H1 (cell line): ENCODE measurements at regions not wholly inside any gene's neighbourhood (a gene's known extent, or its start where the extent isn't known, plus 50 kb on each side); places are given as distances from the start of the nearest gene placed in this dataset.
A peak's percentile ranks its signal among the peaks of the same experiment; 100 is the strongest.

Experiments used
- CBX8 ChIP-seq: fragments of 300-800, 300-1000 bp; sonication (generic); IDR thresholded peaks from 2 replicates; pipeline ENCODE4 v1.7.1; 2016; ENCODE audit warnings: low read depth, low read length, borderline replicate concordance
- TF ChIP-seq, protein P1 (sequence below): fragments of 300-600 bp; sonication (generic); IDR thresholded peaks from 2 replicates; pipeline ENCODE4 v1.7.1; 2012; ENCODE audit warnings: low read length, moderate library complexity, mild to moderate bottlenecking, inconsistent platforms; ENCODE audit not compliant: insufficient replicate concordance

DNA sequence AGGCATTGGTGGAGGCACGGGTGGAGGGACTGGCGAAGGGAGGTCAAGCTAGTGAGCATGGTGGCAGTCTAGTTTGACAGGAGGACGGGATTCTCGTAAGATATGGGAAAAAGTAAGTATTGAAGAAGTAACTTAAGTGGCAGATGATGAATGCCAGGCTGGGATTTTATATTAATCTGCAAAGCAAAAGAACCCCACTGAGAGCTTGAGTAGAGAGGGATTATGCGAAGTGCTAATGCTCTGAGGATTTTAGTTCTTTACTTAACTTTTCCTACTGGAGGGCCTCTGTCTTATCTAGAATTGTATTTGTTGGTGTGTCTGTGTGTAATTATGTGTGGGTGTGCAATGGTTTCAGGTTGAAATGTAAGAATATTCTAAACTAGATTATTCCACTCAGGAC lies 327.9 kb downstream of the FAT4 start (continued):
- TF ChIP-seq, protein P1, sequence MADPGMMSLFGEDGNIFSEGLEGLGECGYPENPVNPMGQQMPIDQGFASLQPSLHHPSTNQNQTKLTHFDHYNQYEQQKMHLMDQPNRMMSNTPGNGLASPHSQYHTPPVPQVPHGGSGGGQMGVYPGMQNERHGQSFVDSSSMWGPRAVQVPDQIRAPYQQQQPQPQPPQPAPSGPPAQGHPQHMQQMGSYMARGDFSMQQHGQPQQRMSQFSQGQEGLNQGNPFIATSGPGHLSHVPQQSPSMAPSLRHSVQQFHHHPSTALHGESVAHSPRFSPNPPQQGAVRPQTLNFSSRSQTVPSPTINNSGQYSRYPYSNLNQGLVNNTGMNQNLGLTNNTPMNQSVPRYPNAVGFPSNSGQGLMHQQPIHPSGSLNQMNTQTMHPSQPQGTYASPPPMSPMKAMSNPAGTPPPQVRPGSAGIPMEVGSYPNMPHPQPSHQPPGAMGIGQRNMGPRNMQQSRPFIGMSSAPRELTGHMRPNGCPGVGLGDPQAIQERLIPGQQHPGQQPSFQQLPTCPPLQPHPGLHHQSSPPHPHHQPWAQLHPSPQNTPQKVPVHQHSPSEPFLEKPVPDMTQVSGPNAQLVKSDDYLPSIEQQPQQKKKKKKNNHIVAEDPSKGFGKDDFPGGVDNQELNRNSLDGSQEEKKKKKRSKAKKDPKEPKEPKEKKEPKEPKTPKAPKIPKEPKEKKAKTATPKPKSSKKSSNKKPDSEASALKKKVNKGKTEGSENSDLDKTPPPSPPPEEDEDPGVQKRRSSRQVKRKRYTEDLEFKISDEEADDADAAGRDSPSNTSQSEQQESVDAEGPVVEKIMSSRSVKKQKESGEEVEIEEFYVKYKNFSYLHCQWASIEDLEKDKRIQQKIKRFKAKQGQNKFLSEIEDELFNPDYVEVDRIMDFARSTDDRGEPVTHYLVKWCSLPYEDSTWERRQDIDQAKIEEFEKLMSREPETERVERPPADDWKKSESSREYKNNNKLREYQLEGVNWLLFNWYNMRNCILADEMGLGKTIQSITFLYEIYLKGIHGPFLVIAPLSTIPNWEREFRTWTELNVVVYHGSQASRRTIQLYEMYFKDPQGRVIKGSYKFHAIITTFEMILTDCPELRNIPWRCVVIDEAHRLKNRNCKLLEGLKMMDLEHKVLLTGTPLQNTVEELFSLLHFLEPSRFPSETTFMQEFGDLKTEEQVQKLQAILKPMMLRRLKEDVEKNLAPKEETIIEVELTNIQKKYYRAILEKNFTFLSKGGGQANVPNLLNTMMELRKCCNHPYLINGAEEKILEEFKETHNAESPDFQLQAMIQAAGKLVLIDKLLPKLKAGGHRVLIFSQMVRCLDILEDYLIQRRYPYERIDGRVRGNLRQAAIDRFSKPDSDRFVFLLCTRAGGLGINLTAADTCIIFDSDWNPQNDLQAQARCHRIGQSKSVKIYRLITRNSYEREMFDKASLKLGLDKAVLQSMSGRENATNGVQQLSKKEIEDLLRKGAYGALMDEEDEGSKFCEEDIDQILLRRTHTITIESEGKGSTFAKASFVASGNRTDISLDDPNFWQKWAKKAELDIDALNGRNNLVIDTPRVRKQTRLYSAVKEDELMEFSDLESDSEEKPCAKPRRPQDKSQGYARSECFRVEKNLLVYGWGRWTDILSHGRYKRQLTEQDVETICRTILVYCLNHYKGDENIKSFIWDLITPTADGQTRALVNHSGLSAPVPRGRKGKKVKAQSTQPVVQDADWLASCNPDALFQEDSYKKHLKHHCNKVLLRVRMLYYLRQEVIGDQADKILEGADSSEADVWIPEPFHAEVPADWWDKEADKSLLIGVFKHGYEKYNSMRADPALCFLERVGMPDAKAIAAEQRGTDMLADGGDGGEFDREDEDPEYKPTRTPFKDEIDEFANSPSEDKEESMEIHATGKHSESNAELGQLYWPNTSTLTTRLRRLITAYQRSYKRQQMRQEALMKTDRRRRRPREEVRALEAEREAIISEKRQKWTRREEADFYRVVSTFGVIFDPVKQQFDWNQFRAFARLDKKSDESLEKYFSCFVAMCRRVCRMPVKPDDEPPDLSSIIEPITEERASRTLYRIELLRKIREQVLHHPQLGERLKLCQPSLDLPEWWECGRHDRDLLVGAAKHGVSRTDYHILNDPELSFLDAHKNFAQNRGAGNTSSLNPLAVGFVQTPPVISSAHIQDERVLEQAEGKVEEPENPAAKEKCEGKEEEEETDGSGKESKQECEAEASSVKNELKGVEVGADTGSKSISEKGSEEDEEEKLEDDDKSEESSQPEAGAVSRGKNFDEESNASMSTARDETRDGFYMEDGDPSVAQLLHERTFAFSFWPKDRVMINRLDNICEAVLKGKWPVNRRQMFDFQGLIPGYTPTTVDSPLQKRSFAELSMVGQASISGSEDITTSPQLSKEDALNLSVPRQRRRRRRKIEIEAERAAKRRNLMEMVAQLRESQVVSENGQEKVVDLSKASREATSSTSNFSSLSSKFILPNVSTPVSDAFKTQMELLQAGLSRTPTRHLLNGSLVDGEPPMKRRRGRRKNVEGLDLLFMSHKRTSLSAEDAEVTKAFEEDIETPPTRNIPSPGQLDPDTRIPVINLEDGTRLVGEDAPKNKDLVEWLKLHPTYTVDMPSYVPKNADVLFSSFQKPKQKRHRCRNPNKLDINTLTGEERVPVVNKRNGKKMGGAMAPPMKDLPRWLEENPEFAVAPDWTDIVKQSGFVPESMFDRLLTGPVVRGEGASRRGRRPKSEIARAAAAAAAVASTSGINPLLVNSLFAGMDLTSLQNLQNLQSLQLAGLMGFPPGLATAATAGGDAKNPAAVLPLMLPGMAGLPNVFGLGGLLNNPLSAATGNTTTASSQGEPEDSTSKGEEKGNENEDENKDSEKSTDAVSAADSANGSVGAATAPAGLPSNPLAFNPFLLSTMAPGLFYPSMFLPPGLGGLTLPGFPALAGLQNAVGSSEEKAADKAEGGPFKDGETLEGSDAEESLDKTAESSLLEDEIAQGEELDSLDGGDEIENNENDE = peak; percentile 43
- no peak for TF ChIP-seq CBX8
